CD4-positive, alpha-beta T cell treated with Interleukin-12 subunit alpha and Interleukin-12 subunit beta, for 1 hour (primary cell): ENCODE measurements at regions not wholly inside any gene's neighbourhood (a gene's known extent, or its start where the extent isn't known, plus 50 kb on each side); places are given as distances from the start of the nearest gene placed in this dataset.
"Not testable (repeated sequence)": the region's sequence is repeated elsewhere in the genome, so short reads cannot be mapped to it uniquely, and the experiment has no call there.

Experiments used
- DNase-seq: peaks from one replicate; pipeline ENCODE4 v3.0.0-alpha.2; 2020

DNA sequence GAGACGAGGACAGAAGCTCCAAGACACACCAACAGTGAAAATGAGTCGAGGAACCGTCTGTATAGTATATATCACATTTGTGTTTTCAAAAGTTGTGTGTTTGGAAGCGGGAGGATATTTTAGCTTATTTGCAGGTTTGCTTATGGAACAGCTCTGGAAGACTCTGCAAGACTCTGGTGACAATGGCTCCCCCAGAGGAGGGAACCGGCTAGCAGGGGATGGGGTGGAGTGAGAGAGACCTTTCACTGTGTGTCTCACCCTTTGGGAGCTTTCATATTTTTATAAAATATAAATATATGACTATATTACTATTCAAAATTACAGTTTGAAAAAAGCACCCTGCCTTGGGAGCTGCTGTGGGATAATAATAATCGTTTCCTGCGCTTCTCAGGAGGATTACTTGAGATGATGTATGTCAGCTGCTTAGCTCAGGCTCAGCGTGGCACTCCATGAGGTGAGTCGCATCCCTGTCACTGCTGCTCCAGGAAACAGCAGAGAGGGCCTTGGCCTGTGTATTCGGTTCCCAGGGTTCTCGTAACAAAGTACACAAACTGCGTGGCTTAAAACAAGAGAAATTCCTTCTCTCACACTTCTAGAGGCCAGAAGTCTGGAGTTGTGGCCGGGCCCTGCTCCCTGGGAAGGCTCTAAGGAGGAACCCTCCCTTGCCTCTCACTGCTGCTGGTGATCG, 183.9 kb downstream of the FAM43A start:
- DNase-seq, result no peak

DNA sequence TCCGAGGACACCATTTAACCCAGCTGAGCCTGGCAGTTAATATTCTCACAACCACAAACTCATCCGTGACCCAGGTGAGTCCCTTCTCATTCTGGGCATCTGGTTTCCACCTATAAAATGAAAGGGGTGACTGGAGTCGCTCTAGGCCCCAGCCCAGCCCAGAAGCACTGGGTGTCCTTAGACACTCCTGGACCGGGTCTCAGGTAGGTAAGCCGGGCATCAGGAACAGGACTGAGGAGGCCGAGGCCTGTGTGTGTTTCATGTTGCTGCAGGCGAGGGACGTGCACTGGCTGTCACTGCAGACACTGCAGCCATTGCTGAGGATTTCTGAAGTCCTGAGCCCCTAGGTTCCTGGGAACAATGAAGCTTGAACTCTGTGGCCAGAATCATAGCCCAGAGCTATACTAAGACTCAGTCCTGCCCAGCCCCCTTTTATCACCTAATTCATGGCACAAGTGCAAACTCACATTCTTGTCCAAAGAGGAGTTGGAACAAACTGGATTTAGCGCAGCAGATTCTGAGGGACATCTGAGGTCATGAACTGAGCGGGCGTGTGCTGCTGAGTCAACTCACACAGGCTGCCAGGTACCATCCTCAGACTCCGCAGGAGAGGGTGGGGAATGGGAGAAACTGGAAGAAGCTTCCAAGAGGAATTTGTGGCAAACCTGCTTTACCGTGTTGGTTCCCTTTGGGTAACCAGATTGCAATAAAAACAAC, 184.9 kb downstream of the FAM43A start:
- DNase-seq, result no peak

DNA sequence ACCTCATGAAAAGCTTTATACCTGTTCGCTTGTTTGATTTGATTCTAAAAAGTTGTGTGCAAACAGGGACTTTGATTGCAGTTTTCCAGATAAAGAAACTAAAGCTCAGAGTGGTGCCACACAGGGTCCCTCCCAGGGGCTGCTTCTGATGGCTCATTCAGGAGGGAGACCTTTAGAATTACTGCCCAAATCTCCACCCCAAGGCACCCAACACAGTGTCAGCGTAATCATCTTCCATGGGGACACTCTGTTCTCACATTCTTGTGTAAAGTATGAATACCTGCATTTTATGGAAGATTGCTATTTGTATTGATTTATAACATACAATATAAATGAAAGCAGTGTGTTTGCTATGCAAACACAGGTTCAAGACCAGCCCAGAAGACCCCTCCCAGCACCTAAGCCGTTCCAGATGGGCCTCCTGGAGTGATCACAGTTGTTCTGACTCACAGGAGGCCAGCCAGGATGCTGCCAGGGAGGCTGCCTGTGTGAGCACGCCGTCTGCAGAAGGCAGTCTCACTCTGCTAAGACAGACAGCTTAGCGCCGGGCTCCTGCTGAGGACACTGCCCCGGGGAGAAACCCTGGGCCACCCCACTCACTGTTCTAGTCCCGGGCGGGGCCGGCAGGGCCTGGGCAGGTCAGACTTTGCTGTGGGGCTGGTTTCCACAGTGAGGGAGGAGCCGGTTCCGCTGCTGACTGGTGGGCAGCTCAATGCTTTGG, 185.6 kb downstream of the FAM43A start:
- DNase-seq, result no peak

DNA sequence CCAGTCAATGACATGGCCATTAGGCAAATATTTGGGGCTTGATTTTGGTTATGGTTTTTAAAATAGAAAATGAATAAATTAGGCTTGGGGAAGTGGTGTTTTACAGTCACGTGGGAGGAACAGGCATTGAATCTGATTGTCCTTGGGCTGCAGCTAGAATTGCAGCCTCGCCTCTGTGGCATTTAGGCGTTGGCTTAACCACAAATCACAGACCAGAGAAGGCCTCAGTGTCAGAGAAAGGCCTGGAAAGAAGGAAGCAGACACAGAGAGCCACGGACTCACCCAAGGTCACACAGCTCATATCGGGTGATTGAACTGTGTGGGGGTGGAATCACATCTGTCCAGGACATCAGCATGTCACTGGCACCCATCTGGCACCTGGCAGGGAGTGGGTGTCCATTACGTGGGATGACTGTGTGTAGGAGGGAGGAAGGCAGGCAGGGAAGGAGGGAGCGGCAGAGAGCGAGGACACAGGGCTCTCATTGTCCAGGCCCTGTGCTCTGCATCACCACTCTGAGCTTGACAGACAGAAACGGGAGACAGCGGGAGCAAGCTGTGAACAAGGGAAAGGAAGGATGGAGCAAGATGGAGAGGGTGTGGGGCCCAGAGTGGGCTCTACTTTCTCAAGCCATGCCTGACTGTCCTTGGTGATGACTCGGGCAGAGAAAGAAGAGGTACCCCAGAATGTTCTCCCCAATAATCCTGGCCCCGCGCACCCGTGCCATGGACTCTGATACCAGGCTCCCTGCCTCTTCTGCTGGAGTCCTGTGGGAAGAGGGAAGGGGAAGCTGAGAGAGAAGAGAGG, 186.4 kb downstream of the FAM43A start:
- DNase-seq, result peak; percentile 24

DNA sequence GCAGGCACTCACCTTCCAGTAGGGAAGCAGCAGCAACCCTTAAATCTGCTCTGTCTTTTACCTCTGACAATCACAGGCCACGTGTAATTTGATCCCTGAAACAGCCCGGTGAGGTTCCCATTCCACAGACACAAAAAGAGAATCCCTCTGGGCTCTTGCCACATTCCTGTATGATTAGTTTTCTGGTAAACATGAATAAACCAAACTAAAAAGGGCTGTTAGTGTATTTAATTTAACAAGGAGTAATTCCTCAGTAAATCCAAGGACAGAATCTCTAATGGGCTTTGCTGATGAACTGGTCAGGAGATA, 186.9 kb downstream of the FAM43A start:
- DNase-seq, result no peak

DNA sequence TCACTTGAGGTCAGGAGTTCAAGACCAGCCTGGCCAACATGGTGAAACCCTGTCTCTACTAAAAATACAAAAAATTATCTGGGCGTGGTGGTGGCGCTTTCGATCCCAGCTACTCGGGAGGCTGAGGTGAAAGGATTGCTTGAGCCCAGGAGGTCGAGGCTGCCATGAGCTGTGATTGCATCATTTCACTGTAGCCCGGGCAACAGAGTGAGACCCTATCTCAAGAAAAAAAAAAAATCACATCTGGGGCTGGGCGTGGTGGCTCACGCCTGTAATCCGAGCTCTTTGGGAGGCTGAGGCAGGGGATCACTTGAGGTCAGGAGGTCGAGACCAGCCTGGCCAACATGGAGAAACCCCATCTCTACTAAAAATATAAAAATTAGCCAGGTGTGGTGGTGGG, 187.8 kb downstream of the FAM43A start:
- DNase-seq, result not testable (repeated sequence)

DNA sequence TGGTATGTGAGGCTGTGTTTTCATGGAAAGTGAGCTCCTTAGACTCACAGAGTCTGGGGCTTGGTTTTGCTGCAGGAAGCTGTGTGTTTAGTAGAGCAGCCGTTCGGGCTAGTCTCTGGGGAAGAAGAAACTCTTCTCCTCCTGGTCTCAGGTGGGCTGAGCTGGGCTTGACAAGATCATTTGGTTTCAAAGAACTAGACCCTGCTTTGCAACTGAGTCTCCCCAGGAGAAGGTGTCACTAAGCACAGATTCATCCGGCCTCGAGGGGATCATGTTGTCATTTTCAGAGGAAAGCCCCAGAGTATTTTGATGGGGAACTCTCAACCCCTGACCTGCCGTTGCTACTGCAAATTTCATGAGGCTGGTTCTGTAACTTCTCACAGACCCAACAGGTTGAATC, 188.5 kb downstream of the FAM43A start:
- DNase-seq, result no peak

DNA sequence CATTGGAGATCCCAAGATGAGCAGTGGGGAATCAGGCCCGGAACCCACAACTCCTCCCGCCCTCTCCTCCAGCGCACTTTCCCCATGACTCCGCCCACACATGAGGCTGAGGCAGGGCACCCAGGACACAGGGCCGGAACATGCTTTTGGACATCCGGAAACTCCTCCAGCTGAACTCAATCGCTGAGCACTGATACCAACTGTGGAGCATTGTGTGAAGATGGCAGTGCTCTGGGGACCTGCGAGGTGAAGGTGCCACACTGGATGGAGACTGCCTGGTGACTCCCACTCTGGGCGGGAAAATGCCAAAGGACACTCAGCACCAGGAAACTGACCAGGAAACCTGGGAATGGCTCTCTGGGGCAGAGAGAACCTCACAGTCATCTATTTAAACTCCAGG, 189.1 kb downstream of the FAM43A start:
- no peak for DNase-seq

DNA sequence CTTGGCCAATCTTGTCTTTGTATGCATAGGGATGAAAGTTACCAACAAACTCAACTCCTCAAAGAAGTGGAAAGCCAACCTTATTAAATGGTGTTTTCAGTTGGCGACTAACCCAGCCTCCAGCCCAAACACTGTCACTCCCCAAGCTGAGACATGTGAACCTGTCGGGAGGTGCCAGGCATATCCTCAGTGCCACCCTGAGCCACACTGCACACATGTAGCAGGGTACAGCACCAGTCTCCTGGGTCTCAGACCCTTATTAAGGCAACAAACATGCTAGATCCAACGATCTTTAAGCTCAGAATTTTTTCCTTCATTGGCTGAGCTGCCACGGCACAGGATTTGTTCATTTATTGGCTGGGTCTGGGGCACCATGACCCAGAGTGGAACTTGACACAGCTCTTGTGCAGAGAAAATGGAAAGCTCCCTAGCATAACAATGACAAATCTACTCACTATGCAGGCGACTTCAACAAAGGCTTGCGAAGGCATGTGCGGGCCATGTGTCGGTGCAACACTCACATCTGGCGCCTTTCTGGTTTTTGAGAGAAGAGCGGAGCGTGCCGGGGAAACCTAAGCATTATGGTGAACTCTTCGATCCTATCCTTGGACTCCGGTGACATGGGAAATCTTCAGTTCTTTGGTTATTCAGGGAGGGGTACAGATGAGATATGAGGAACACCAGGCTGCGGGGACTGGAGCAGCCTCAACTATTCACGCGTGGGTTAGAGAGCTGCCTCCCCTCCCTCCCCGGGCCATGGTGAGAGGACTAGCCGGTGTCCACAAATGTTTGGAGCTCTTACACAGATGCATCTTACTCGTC, 190.1 kb downstream of the FAM43A start:
- DNase-seq, result no peak

DNA sequence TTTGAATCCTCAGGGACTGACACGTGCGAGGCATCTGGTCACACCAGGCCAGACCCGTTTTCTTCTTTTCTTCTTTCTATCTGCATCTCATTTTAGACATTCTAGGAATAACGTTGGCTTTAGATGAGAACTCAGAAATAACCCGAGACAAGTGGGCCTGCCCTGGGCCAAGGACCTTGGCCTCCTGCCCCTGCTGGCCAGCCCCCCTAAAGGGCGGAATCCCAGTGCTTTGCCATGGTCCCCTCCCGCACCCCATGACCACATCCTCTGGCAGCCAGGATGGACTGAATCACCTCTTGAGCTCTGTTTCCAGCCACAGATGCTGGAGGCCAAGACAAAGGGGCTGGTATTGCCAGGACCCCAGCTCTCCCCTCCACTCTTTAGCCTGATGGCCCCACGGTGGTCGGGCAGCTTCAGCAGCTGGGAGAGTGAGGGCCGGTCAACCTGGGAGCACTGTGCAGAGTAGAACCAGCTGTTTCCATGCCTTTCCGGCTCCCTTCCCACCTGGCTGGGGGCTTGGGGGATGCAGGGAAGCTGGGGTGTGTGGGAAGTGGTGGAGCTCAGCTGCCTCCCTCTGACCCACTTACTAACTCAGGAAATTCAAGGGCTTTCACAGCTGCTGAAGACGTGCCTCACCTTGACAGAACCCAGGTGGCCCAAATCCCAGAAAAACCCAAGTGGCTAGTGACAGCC, 190.9 kb downstream of the FAM43A start:
- DNase-seq, result no peak

DNA sequence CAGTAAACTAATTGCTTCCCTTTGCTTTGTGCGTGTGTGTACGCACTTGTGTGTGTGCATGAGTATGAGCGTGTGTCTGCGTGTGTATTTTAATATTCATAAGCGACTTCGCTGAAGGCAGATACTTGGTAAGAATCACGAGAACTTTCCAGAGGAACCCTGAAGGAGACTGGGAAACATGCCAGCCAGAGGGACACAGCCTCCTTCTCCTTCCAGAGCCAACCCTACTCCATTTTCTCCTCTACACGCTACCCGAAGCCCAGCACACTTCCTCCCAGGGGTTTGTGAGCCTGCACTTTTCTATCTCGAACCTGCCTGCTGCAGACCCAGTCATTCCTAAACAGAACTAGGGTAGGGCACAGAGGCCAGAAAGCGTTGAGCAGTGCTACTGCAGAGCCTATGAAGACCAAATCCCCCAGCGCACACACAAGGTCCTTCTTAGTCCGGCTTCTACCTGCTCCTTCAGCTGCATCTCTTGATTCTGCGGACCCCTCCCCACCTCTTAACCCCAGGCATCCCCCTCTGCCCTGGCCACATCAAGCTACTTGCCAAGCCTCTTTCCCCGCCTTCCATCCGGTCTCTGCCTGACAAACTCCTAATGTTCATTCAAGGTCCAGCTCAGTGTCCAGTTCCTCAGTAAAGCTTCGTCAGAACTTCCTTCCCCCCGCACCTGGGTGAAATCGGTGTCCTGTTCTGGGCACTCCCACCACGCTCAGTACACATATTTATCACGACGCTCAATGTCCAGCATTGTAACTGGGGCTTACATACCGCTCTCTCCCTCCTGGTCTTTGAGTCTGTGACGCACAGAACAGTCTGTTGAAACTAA, 191.8 kb downstream of the FAM43A start:
- DNase-seq, result no peak

DNA sequence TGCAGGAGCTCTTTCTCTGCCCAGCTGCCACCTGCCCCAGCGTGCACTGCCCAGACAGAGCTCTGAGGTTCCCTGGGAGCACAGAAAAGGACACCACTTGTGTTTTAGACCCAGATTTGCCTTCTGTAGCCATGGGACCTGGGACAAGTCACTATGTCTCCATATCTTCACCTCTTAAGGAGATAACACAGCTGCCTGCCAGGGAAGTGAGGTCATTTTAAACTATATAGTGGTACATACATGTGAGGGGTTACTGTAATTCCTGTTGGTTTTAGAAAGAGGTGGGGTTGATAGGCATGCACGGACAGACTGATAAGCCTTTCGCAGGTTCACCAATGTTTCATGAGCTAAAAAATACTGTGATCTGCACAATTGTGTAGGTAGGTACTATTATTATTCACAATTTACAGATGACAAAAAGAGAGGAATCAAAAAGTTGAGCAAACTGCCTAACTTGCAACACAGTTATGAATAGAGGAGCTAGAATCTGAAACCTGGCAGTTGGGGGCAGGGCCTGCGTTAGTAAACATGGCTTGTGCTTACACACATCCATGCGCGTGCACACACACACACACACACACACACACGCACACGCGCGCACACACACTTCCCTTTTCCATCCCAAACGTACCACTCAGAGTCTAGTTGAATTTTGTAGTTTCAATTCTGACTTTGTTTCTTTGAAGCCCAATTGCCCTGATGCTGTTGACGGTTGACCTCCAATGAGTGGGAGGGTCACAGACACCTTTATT, 193.6 kb downstream of the FAM43A start:
- no peak for DNase-seq

DNA sequence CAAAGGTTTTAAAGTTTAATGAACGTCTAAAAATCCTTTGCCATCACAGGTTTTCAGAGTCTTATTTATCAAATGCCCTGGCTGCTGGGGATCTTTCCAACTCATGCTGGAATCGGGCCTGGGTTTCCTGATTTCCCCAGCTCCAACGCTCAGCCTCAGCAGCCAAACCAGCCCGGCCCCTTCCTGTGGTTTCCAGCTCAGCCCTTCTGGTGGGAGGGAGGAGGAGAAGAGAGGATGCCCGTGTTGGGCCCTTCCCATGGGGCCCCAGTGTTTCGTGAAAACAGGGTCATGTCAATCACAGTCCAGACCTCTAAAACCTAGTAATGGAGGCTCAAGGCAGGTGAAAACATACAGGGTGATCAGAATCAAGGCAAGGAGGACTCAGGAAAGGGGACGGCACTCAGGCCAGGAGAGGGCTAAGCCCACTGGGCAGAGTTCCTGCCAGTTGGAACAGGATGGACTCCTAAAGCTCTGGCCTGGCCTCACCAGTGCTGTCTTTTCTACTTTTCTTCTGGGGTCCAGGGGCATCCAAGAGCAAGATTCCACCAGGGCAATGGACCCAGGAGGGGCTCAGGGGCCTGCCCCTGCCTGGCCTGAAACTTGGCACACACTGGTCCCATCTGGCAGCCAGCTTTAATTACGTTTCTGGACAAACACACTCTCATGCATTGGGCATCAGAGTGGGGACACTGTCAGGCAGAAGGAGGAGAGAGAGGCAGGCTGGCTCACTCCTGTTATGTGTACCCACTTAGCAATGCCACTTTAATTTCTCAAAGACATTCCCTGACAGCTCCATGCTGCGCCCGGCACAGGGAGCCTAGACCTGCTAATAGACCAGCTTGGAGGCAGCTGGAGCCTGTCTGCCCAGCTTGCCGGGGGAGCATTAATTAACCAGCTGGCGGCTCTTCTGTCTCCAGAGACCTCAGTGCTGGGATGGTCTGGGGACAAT, 194.6 kb downstream of the FAM43A start:
- DNase-seq, result no peak

DNA sequence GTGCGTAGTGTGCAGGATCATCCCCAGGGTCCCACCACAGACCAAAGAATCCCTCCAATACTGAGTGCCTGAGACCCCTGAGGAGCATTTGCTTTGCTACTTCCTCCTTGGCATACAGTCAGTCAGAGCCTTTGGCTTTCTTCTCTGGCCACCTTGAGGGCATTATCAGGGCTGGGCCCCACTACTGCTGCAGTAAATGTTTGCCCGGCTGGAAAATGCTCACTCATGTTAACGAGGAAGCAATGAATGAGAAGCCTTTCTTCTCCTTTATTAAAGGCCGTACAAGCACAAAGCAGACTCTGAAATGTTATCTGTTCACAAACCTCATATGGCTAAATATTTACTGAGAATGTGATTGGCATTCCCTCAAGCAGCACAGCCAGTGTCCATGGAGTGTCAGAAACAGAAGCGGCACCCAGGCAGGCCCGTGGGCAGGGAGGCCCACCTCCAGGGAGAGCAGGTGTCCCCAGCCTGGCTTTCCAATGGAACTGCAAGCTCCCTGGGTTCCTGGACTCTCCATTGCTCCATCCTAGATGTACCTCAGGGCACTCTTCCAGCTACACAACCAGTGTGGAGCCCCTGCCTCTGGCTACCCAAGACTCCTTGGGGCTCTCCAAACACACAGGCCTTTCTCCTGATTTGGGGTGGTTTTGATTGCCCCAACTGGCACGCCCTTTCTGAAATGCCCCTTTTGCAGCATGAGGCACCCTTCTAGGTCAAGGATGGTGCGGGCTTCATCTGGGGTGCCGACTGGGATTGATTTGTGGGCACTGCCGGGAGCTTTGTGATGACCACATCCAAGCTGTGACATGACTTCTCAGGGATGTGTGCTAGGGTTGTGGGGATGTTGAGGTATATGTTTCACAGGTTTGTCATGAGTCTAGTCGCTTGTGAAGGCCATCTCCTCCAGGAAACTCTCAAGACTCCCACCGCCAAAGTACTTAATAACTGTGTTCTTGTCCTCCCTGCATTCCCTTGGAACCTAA, 195.6 kb downstream of the FAM43A start:
- no peak for DNase-seq

DNA sequence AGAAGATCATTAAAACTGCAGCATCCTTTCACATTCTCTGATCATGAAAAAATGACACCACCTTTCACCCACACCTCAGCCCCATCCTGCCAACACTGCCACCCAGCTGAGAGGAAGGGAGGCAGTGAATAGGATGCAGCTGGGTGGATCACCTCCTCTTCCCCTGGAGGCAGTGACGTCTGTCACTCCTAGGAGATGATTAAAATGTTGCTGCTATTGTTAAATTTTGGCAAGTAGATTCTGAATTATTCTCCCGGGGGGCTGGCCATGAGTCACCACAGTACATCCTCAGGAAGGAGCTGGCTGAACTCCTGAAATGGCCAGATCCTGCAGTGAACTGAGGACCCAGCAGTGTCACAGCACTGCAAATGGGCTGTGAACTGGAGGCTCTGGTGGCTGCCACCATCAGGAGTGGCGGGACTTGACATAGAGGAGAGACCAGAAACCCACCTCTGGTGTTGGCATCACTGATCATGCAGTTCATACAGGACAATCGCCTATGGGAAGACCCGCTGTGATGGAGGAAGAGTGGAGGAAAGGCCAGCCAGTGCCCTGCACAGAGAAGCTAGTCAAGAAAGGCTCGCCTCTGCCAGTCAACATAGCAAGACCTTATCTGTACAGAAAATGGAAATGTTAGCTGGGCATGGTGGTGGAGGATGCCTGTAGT, 199.1 kb downstream of the FAM43A start:
- no peak for DNase-seq

DNA sequence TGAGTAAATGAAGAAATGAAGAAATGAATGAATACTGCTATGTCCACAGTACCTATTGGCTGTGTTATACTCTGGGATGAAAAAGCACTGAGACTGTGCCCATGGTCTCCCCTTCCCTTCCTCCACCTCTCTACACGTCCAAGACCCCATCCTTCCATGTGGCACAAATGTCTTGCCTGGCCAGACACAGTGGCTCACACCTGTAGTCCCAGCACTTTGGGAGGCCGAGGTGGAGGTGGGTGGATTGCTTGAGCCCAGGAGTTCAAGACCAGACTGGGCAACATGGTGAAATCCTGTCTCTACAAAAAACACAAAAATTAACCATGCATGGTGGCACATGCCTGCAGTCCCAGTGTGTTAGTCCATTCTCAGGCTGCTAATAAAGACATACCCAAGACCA, 200.1 kb downstream of the FAM43A start:
- DNase-seq, result no peak

DNA sequence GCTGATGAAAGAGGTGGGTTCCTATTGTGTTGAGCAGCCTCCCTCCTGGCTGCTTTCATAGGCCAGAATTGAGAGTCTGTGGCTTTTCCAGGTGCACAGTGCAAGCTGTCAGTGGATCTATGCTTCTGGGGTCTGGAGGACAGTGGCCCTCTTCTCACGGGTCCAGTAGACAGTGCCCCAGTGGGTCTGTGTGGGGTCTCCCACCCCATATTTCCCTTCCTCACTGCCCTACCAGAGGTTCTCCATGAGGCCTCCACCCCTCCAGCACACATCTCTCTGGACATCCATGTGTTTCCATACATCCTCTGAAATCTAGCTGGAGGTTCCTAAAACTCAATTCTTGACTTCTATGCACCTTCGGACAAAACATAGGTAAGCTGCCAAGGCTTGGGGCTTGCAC, 201.2 kb downstream of the FAM43A start:
- DNase-seq, result no peak
